ENCODE measurements at regions not wholly inside any gene's neighbourhood (a gene's known extent, or its start where the extent isn't known, plus 50 kb on each side); places are given as distances from the start of the nearest gene placed in this dataset.
"Not testable (repeated sequence)": the region's sequence is repeated elsewhere in the genome, so short reads cannot be mapped to it uniquely, and the experiment has no call there.

- no peak for TF ChIP-seq CTCF (IDR thresholded peaks at IDR 0.05; ENCODE audit: insufficient read depth, low read length, severe bottlenecking)
- DNase-seq (ENCODE audit: low read depth) (no peak), FAIRE-seq (no peak)
- H3K4me3 ChIP-seq (ENCODE audit: low read depth, low read length), result no peak overlapping the region
- H3K27me3 ChIP-seq (ENCODE audit: control insufficient read depth, insufficient read depth, low read length), result no peaks in the 10 kb centered on the region
- no peaks in the 10 kb centered on the region for H3K36me3 ChIP-seq (ENCODE audit: control insufficient read depth, insufficient read depth, low read length)
These were observed 78.4 kb downstream of the CCNG2 start for GRCh38 chr4:77235289-77235854.

- DNase-seq (ENCODE audit: low read depth), result no peak
- Histone ChIP-seq H3K36me3 (ENCODE audit: control insufficient read depth, insufficient read depth, low read length) (no peaks in the 10 kb centered on the region), H3K4me3 (ENCODE audit: low read depth, low read length) (no peak overlapping the region), H3K27me3 (ENCODE audit: control insufficient read depth, insufficient read depth, low read length) (no peaks in the 10 kb centered on the region)
- TF ChIP-seq CTCF (IDR thresholded peaks at IDR 0.05; ENCODE audit: insufficient read depth, low read length, severe bottlenecking), result no peak
- FAIRE-seq, result no peak
These were observed 79.8 kb downstream of the CCNG2 start for GRCh38 chr4:77236806-77237205.

- FAIRE-seq (peak; percentile 88), DNase-seq (ENCODE audit: low read depth) (peak; percentile 60)
- TF ChIP-seq CTCF (IDR thresholded peaks at IDR 0.05; ENCODE audit: insufficient read depth, low read length, severe bottlenecking), result peak; percentile 86
- Histone ChIP-seq H3K36me3 (ENCODE audit: control insufficient read depth, insufficient read depth, low read length) (no peaks in the 10 kb centered on the region), H3K4me3 (ENCODE audit: low read depth, low read length) (no peak overlapping the region), H3K27me3 (ENCODE audit: control insufficient read depth, insufficient read depth, low read length) (no peaks in the 10 kb centered on the region)
These were observed 83.6 kb downstream of the CCNG2 start for GRCh38 chr4:77240469-77241066.

GRCh38 chr4:77248805-77249204, 91.8 kb downstream of the CCNG2 start:
- Histone ChIP-seq H3K36me3 (ENCODE audit: control insufficient read depth, insufficient read depth, low read length) (no peaks in the 10 kb centered on the region), H3K4me3 (ENCODE audit: low read depth, low read length) (no peak overlapping the region), H3K27me3 (ENCODE audit: control insufficient read depth, insufficient read depth, low read length) (no peaks in the 10 kb centered on the region)
- no peak for DNase-seq (ENCODE audit: low read depth)
- no peak for FAIRE-seq
- TF ChIP-seq CTCF (IDR thresholded peaks at IDR 0.05; ENCODE audit: insufficient read depth, low read length, severe bottlenecking), result no peak

- DNase-seq (ENCODE audit: low read depth) (no peak), FAIRE-seq (no peak)
- TF ChIP-seq CTCF (IDR thresholded peaks at IDR 0.05; ENCODE audit: insufficient read depth, low read length, severe bottlenecking), result no peak
- no peaks in the 10 kb centered on the region for H3K27me3 ChIP-seq (ENCODE audit: control insufficient read depth, insufficient read depth, low read length)
- H3K36me3 ChIP-seq (ENCODE audit: control insufficient read depth, insufficient read depth, low read length), result no peaks in the 10 kb centered on the region
- no peak overlapping the region for H3K4me3 ChIP-seq (ENCODE audit: low read depth, low read length)
These were observed 94.7 kb downstream of the CCNG2 start for GRCh38 chr4:77251751-77252150.

- TF ChIP-seq CTCF (IDR thresholded peaks at IDR 0.05; ENCODE audit: insufficient read depth, low read length, severe bottlenecking), result no peak
- DNase-seq (ENCODE audit: low read depth), result no peak
- FAIRE-seq, result no peak
- Histone ChIP-seq H3K4me3 (ENCODE audit: low read depth, low read length) (no peak overlapping the region), H3K36me3 (ENCODE audit: control insufficient read depth, insufficient read depth, low read length) (no peaks in the 10 kb centered on the region), H3K27me3 (ENCODE audit: control insufficient read depth, insufficient read depth, low read length) (no peaks in the 10 kb centered on the region)
These were observed 106.2 kb downstream of the CCNG2 start for GRCh38 chr4:77263247-77263646.

GRCh38 chr4:77263976-77264375, 107.0 kb downstream of the CCNG2 start:
- H3K4me3 ChIP-seq (ENCODE audit: low read depth, low read length); DNase-seq (ENCODE audit: low read depth); H3K36me3 ChIP-seq (ENCODE audit: control insufficient read depth, insufficient read depth, low read length); H3K27me3 ChIP-seq (ENCODE audit: control insufficient read depth, insufficient read depth, low read length): not testable (repeated sequence)
- FAIRE-seq, result peak; percentile 86
